ENCODE measurements at regions not wholly inside any gene's neighbourhood (a gene's known extent, or its start where the extent isn't known, plus 50 kb on each side); places are given as distances from the start of the nearest gene placed in this dataset.
"Not testable (repeated sequence)": the region's sequence is repeated elsewhere in the genome, so short reads cannot be mapped to it uniquely, and the experiment has no call there.

GRCh38 chr18:71106701-71107100 is 817.9 kb downstream of the SOCS6 start:
- DNase-seq (ENCODE audit: low read depth, low spot score) = no peak

- DNase-seq (ENCODE audit: low read depth, low spot score) = no peak
Measured at GRCh38 chr18:71105994-71106546, 817.2 kb downstream of the SOCS6 start.

- DNase-seq (ENCODE audit: low read depth, low spot score) = no peak
Measured at GRCh38 chr18:71105078-71105819, 816.4 kb downstream of the SOCS6 start.

GRCh38 chr18:71079606-71080005 is 790.8 kb downstream of the SOCS6 start:
- no peak for DNase-seq (ENCODE audit: low read depth, low spot score)

- DNase-seq (ENCODE audit: low read depth, low spot score) = no peak
Measured at GRCh38 chr18:71077451-71077850, 788.6 kb downstream of the SOCS6 start.

GRCh38 chr18:71075147-71075546 is 786.3 kb downstream of the SOCS6 start:
- DNase-seq (ENCODE audit: low read depth, low spot score) = no peak

GRCh38 chr18:71068338-71068737 is 779.5 kb downstream of the SOCS6 start:
- no peak for DNase-seq (ENCODE audit: low read depth, low spot score)

GRCh38 chr18:71049893-71050292 is 761.0 kb downstream of the SOCS6 start:
- DNase-seq (ENCODE audit: low read depth, low spot score) = no peak

GRCh38 chr18:71047882-71048281 is 759.0 kb downstream of the SOCS6 start:
- DNase-seq (ENCODE audit: low read depth, low spot score) = no peak

- no peak for DNase-seq (ENCODE audit: low read depth, low spot score)
Measured at GRCh38 chr18:71045331-71046065, 756.7 kb downstream of the SOCS6 start.

GRCh38 chr18:71040161-71040560 is 751.3 kb downstream of the SOCS6 start:
- no peak for DNase-seq (ENCODE audit: low read depth, low spot score)

- no peak for DNase-seq (ENCODE audit: low read depth, low spot score)
Measured at GRCh38 chr18:71038196-71038595, 749.4 kb downstream of the SOCS6 start.

GRCh38 chr18:71036783-71037182 is 747.9 kb downstream of the SOCS6 start:
- no peak for DNase-seq (ENCODE audit: low read depth, low spot score)

- DNase-seq (ENCODE audit: low read depth, low spot score) = not testable (repeated sequence)
Measured at GRCh38 chr18:71031296-71032191, 742.7 kb downstream of the SOCS6 start.

GRCh38 chr18:71030085-71030484 is 741.2 kb downstream of the SOCS6 start:
- not testable (repeated sequence) for DNase-seq (ENCODE audit: low read depth, low spot score)

GRCh38 chr18:71028285-71028762 is 739.5 kb downstream of the SOCS6 start:
- no peak for DNase-seq (ENCODE audit: low read depth, low spot score)

- DNase-seq (ENCODE audit: low read depth, low spot score) = no peak
Measured at GRCh38 chr18:71027531-71027930, 738.7 kb downstream of the SOCS6 start.

- DNase-seq (ENCODE audit: low read depth, low spot score) = no peak
Measured at GRCh38 chr18:71025505-71026225, 736.8 kb downstream of the SOCS6 start.

- DNase-seq (ENCODE audit: low read depth, low spot score) = no peak
Measured at GRCh38 chr18:71022389-71022788, 733.5 kb downstream of the SOCS6 start.

GRCh38 chr18:71021030-71021362 is 732.2 kb downstream of the SOCS6 start:
- DNase-seq (ENCODE audit: low read depth, low spot score) = no peak
